ENCODE measurements at regions not wholly inside any gene's neighbourhood (a gene's known extent, or its start where the extent isn't known, plus 50 kb on each side); places are given as distances from the start of the nearest gene placed in this dataset.
A peak's percentile ranks its signal among the peaks of the same experiment; 100 is the strongest.

DNA sequence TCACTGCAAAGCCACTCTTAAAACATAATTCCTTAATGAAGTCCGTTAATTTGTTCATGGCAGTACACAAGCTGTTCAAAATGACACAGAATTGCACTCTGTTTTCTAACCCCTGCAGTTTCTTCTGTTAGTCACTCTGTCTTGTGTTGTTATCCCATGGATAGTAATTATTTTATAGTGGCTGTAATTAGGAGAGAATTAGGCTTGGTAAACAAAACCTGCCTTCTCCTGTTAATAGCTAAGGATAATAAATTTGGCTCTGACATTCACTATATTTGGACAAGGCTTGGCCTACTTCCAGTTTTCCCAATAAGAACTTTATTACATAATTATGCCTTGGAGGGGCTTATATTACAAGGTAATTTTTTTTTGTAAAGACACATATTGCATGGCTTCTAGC, 330.3 kb upstream of the FIGN start:
- Histone ChIP-seq H3K79me2 (ENCODE audit: insufficient read depth) (no peaks in the 10 kb centered on the region), H3K27me3 (ENCODE audit: insufficient read depth) (no peaks in the 10 kb centered on the region), H3K4me1 (ENCODE audit: control insufficient read depth in 1 of 2, insufficient read depth in 2 of 2, low read depth in 1 of 2, low read length in 1 of 2) (no peaks in the 10 kb centered on the region; a peak in 2 of 4 replicates), H3K9me3 (no peaks in the 10 kb centered on the region), H3K4me3 (ENCODE audit: low read depth in 2 of 2, low read length in 1 of 2) (no peak overlapping the region), H3K9ac (no peak overlapping the region), H3K27ac (ENCODE audit: low read depth in 2 of 2, low read length in 1 of 2) (peak overlapping the region in 1 of 2 experiments; percentile 28; a peak in 1 of 4 replicates), H3F3A (replicated peaks; ENCODE audit: insufficient read depth) (no peaks in the 10 kb centered on the region), H3K4me2 (no peak overlapping the region), H3K9me2 (no peaks in the 10 kb centered on the region), H2AFZ (ENCODE audit: low read depth) (no peak overlapping the region), H4K20me1 (ENCODE audit: insufficient read depth) (no peaks in the 10 kb centered on the region), H3K36me3 (replicated peaks in 1 of 2; ENCODE audit: control insufficient read depth in 1 of 2, insufficient read depth in 2 of 2, low read length in 1 of 2) (no peaks in the 10 kb centered on the region)
- ChIA-PET POLR2A (no interaction called here), CTCF (interaction anchor here (0.6 kb wide), 1 partner anchor 874 kb away, joined by 3 read pairs; no protein-coding TSS in a partner anchor)
- TF ChIP-seq YY1 (IDR thresholded peaks at IDR 0.05; ENCODE audit: low read depth) (no peak), ELF1 (IDR thresholded peaks at IDR 0.05) (no peak), EP300 (IDR thresholded peaks at IDR 0.05; ENCODE audit: borderline replicate concordance in 1 of 2, low read depth in 1 of 2, low read length in 1 of 2) (peak in 1 of 2 experiments; percentile 31; a peak in 1 of 4 replicates)
- 58% methylated on average over 1 of the region's 1 CpG for WGBS (ENCODE audit: low lambda C conversion rate)
- no peak for DNase-seq

DNA sequence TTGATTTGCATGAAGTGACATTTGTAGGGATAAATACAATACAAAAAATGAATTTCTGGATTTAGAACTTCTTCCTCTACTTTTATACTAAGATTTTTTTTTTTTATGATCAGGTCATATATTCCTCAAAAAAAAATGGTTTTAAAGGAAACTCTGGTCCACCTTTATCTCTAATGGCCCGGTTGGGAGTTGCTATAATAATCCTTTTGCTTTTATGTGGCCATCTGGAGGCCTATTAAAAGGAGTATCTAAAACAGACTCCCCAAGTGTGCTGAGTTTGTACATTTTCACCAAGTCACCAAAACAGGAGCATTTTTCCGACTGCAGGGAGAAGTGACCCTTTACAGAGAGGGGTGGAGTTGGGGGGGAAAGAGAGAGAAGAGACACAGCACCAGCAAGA, 329.2 kb upstream of the FIGN start:
- no peaks in the 10 kb centered on the region for H3K27me3 ChIP-seq (ENCODE audit: insufficient read depth)
- no peak overlapping the region for H3K27ac ChIP-seq (ENCODE audit: low read depth in 2 of 2, low read length in 1 of 2)
- no peaks in the 10 kb centered on the region for H3K9me3 ChIP-seq
- no peaks in the 10 kb centered on the region for H4K20me1 ChIP-seq (ENCODE audit: insufficient read depth)
- no peaks in the 10 kb centered on the region; a peak in 2 of 4 replicates for H3K4me1 ChIP-seq (ENCODE audit: control insufficient read depth in 1 of 2, insufficient read depth in 2 of 2, low read depth in 1 of 2, low read length in 1 of 2)
- WGBS (ENCODE audit: low lambda C conversion rate) = 62% methylated on average over 2 of the region's 2 CpGs
- H3K36me3 ChIP-seq (replicated peaks in 1 of 2; ENCODE audit: control insufficient read depth in 1 of 2, insufficient read depth in 2 of 2, low read length in 1 of 2) = no peaks in the 10 kb centered on the region
- ChIA-PET POLR2A (no interaction called here), CTCF (interaction anchor here (0.7 kb wide), 1 partner anchor 9 kb away, joined by 3 read pairs; no protein-coding TSS in a partner anchor)
- no peaks in the 10 kb centered on the region for H3F3A ChIP-seq (replicated peaks; ENCODE audit: insufficient read depth)
- no peak overlapping the region for H2AFZ ChIP-seq (ENCODE audit: low read depth)
- no peak for DNase-seq
- no peaks in the 10 kb centered on the region for H3K79me2 ChIP-seq (ENCODE audit: insufficient read depth)
- TF ChIP-seq JUND (IDR thresholded peaks at IDR 0.05) (no peak), MXI1 (IDR thresholded peaks at IDR 0.05; ENCODE audit: low read depth, low read length) (no peak), FOSL2 (IDR thresholded peaks at IDR 0.05; ENCODE audit: borderline replicate concordance, low read depth) (no peak), GABPA (IDR thresholded peaks at IDR 0.05; ENCODE audit: low read depth) (no peak), TAF1 (IDR thresholded peaks at IDR 0.05; ENCODE audit: borderline replicate concordance, low read depth, low read length) (no peak), CHD2 (IDR thresholded peaks at IDR 0.05; ENCODE audit: low read length, partially characterized antibody) (no peak), POLR2AphosphoS5 (IDR thresholded peaks at IDR 0.05; ENCODE audit: low read depth, low read length) (no peak), EZH2phosphoT487 (IDR thresholded peaks at IDR 0.05; ENCODE audit: borderline replicate concordance, low read depth) (no peak), MEF2A (IDR thresholded peaks at IDR 0.05; ENCODE audit: borderline replicate concordance, low read depth) (no peak), TEAD4 (IDR thresholded peaks at IDR 0.05; ENCODE audit: borderline replicate concordance, insufficient read depth) (no peak), NRF1 (IDR thresholded peaks at IDR 0.05; ENCODE audit: low read depth, low read length) (no peak), ELF1 (IDR thresholded peaks at IDR 0.05) (no peak)
- TF ChIP-seq, protein P1, sequence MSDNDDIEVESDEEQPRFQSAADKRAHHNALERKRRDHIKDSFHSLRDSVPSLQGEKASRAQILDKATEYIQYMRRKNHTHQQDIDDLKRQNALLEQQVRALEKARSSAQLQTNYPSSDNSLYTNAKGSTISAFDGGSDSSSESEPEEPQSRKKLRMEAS (IDR thresholded peaks at IDR 0.05; ENCODE audit: low read depth) = no peak
- TF ChIP-seq, protein P2, sequence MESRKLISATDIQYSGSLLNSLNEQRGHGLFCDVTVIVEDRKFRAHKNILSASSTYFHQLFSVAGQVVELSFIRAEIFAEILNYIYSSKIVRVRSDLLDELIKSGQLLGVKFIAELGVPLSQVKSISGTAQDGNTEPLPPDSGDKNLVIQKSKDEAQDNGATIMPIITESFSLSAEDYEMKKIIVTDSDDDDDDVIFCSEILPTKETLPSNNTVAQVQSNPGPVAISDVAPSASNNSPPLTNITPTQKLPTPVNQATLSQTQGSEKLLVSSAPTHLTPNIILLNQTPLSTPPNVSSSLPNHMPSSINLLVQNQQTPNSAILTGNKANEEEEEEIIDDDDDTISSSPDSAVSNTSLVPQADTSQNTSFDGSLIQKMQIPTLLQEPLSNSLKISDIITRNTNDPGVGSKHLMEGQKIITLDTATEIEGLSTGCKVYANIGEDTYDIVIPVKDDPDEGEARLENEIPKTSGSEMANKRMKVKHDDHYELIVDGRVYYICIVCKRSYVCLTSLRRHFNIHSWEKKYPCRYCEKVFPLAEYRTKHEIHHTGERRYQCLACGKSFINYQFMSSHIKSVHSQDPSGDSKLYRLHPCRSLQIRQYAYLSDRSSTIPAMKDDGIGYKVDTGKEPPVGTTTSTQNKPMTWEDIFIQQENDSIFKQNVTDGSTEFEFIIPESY (IDR thresholded peaks at IDR 0.05; ENCODE audit: borderline replicate concordance, low read depth) = no peak
- TF ChIP-seq, protein P3, sequence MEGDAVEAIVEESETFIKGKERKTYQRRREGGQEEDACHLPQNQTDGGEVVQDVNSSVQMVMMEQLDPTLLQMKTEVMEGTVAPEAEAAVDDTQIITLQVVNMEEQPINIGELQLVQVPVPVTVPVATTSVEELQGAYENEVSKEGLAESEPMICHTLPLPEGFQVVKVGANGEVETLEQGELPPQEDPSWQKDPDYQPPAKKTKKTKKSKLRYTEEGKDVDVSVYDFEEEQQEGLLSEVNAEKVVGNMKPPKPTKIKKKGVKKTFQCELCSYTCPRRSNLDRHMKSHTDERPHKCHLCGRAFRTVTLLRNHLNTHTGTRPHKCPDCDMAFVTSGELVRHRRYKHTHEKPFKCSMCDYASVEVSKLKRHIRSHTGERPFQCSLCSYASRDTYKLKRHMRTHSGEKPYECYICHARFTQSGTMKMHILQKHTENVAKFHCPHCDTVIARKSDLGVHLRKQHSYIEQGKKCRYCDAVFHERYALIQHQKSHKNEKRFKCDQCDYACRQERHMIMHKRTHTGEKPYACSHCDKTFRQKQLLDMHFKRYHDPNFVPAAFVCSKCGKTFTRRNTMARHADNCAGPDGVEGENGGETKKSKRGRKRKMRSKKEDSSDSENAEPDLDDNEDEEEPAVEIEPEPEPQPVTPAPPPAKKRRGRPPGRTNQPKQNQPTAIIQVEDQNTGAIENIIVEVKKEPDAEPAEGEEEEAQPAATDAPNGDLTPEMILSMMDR (IDR thresholded peaks at IDR 0.05) = no peak
- no peak overlapping the region for H3K9ac ChIP-seq
- no peak overlapping the region for H3K4me2 ChIP-seq
- no peaks in the 10 kb centered on the region for H3K9me2 ChIP-seq
- no peak overlapping the region for H3K4me3 ChIP-seq (ENCODE audit: low read depth in 2 of 2, low read length in 1 of 2)

Data from SK-N-SH (cell line).